ENCODE measurements at regions not wholly inside any gene's neighbourhood (a gene's known extent, or its start where the extent isn't known, plus 50 kb on each side); places are given as distances from the start of the nearest gene placed in this dataset.

DNA sequence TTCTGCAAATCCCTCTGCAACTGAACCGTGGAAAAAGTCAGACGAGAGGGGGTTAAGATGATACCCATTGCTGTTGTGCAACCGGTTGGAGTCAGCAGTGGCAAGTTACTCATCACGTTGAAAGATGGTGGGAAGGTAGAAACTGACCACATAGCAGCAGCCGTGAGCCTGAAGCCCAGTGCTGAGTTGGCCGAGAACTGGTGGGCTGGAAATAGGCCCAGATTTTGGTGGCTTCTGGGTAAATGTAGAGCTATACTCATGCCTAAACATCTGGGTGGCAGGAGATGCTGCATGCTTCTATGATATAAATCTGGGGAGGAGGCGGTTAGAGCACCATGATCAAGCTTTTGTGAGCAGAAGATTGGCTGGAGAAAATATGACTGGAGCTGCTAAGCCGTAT is 78.6 kb downstream of the ARL5B start:
- TF ChIP-seq, protein P1, sequence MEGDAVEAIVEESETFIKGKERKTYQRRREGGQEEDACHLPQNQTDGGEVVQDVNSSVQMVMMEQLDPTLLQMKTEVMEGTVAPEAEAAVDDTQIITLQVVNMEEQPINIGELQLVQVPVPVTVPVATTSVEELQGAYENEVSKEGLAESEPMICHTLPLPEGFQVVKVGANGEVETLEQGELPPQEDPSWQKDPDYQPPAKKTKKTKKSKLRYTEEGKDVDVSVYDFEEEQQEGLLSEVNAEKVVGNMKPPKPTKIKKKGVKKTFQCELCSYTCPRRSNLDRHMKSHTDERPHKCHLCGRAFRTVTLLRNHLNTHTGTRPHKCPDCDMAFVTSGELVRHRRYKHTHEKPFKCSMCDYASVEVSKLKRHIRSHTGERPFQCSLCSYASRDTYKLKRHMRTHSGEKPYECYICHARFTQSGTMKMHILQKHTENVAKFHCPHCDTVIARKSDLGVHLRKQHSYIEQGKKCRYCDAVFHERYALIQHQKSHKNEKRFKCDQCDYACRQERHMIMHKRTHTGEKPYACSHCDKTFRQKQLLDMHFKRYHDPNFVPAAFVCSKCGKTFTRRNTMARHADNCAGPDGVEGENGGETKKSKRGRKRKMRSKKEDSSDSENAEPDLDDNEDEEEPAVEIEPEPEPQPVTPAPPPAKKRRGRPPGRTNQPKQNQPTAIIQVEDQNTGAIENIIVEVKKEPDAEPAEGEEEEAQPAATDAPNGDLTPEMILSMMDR (IDR thresholded peaks at IDR 0.05), result no peak
- no peak for TF ChIP-seq POLR2A (IDR thresholded peaks at IDR 0.05)

All from heart left ventricle (tissue), 13 donors.